GM12874 (cell line): ENCODE measurements at regions not wholly inside any gene's neighbourhood (a gene's known extent, or its start where the extent isn't known, plus 50 kb on each side); places are given as distances from the start of the nearest gene placed in this dataset.

Experiments
- TF ChIP-seq, protein P1 (sequence below): IDR thresholded peaks from 2 replicates; pipeline ENCODE4 v1.5.1; 2011; ENCODE audit warnings: low read depth, mild to moderate bottlenecking, control low read depth, low read length, moderate library complexity; ENCODE audit not compliant: insufficient read depth

DNA sequence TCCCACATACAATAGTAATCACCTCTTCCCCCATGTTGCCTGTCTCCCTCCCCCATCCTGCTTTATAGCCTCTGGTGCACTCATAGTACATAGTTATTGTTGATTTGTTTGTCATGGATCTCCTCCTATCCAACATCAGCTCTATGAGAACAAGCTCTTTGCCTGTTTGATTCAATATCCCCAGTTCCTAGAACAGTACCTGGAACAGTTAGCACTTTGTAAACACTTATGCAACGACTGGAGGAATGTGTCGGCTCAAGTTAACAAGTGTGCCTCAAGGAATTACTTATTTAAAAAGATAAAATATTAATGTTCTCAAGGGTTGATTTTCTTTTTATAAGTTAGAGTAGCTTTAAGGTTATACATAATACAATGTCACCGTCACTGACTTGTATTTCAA is 271.6 kb upstream of the KAZN start:
- TF ChIP-seq, protein P1, sequence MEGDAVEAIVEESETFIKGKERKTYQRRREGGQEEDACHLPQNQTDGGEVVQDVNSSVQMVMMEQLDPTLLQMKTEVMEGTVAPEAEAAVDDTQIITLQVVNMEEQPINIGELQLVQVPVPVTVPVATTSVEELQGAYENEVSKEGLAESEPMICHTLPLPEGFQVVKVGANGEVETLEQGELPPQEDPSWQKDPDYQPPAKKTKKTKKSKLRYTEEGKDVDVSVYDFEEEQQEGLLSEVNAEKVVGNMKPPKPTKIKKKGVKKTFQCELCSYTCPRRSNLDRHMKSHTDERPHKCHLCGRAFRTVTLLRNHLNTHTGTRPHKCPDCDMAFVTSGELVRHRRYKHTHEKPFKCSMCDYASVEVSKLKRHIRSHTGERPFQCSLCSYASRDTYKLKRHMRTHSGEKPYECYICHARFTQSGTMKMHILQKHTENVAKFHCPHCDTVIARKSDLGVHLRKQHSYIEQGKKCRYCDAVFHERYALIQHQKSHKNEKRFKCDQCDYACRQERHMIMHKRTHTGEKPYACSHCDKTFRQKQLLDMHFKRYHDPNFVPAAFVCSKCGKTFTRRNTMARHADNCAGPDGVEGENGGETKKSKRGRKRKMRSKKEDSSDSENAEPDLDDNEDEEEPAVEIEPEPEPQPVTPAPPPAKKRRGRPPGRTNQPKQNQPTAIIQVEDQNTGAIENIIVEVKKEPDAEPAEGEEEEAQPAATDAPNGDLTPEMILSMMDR, result no peak

DNA sequence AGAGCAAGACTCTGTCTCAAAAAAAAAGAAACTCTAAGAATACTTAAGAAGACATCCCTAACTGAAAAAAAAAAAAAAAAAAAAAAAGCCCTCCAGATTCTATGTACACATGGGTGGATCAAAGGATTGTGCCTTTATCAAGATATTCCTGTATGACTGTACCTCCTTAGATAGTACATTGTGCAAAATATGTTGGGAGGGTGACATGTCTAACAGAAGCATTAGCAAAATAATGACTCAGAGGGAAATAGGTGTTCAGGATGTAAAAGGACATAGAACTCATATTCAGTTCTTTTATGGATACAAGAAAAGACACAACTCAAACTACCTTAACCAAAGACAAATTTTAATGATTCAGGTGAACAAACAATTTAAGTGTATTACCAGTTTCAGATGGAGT is 269.8 kb upstream of the KAZN start:
- TF ChIP-seq, protein P1, result no peak

DNA sequence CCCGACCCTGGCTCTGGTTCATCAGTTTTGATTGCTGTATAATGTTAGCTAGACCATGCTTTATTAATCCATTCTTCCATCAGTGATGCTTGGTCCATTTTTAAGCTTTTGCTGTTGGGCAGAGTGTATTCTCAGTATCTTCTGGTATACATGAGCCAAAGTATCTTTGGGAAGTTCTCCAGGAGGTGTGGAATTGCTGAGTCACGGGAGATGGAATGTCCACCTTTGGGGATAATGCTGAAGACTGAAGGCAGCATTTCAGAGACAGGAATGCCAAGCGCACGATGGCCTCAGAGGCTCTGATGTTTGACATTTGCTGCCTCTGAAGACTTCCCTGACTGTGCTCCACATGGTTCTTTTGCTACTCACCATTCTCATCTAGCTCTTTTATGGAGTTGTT is 266.3 kb upstream of the KAZN start:
- TF ChIP-seq, protein P1, result no peak

DNA sequence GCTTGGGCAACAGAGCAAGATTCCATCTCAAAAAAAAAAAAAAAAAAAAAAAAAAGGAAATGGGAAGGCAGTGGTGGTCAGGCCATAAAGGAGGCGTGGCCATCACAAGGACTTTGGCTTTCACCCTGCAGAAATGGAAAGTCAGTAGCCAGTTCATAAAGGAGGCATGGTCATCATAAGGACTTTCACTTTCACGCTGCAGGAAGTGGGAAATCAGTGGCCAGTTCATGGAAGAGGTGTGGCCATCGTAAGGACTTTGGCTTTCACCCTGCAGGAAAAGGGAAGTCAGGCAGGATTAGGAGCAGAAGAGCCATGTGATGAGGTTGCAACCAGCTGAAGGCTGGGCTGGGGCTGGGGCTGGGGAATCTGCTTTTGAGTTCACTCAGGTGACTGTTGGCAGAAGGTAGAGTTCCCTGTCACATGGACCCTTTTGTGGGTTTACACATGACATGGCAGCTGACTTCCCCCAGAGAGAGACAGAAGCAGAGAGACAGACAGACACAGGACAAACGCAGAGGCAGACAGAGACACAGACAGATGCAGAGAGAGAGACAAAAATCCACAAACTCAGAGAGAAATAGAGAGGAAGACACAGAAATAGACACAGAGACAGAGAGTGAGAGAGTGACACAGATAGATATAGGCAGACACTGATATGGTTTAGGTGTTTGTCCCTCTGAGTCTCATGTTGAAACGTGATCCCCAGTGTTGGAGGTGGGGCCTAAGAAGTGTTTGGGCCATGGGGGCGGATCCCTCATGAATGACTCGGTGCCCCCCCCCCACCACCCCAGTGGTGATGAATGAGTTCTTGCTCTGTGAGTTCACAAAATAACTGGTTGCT is 263.9 kb upstream of the KAZN start:
- TF ChIP-seq, protein P1, result no peak

DNA sequence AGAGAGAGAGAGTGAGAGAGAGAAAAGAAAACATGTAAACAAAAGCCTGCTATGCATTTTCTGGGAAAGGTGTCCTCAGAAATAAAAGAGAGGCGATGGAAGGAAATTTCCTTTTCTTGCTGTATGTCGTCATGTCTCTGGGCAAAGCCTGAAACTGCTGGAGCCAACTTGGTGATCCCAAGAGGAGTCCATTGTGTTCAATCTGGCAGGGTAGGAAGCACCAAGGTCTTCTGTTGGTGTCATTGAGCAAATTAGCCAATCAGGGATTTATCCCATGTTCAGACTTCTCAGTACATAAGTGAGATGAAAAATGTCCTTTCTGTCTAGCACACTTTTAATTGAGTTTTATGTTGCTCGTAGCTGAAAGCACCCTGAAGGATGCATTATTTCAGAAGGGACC is 260.0 kb upstream of the KAZN start:
- TF ChIP-seq, protein P1, result no peak

DNA sequence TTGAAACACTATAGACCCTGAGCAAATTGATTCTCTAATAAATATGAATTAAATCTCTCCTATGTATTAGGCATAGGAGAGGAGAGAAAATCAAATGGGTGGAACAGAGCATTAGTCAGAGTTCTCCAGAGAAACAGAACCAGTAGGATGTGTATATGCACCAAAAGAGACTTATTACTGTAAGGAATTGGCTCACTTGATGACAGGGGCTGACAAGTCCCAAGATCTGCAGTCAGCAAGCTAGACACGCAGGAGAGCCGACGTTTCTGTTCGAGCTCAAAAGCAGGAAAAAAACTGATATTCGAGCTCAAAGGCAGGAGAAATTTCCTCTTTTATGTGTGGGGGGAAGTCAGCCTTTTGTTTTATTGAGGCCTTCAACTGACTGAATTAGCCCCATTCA is 259.2 kb upstream of the KAZN start:
- TF ChIP-seq, protein P1, result no peak

DNA sequence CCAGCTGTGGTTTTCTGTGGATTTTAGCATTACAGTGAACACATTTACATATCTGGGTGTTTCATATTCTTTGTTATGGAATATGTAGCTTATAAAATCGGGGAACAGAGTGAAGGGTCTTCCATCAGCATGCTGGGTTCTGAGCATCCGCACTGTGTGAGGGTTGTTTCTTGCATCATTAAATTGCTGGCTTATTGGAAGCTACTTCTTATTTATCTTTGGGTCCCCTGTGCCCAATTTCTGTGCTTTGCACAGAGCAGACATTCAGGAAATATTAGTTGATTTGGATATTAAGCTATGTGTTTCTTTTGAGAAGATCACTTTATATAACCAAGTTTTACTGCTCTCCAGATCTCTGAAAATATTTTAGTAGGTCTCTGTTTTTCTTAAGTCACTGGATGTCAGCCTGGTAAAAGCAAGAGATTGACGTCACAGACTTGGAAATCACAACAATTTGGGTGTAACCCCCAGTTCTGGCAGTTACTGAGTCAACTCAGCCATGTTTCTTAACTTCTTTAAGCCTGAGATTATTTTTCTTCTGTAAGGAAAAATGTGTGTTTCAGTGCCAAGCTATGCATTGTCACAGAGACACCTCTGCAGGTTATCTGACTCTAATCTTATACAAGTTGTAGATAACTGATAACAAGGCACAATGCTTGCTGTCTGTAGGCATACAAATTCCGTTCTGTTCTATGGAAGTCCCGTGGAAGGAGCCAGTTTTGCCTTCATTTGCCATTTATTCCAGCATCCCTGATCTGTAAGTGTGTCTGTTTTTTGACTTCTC is 258.3 kb upstream of the KAZN start:
- TF ChIP-seq, protein P1, result no peak
